ENCODE measurements at regions not wholly inside any gene's neighbourhood (a gene's known extent, or its start where the extent isn't known, plus 50 kb on each side); places are given as distances from the start of the nearest gene placed in this dataset.

DNA sequence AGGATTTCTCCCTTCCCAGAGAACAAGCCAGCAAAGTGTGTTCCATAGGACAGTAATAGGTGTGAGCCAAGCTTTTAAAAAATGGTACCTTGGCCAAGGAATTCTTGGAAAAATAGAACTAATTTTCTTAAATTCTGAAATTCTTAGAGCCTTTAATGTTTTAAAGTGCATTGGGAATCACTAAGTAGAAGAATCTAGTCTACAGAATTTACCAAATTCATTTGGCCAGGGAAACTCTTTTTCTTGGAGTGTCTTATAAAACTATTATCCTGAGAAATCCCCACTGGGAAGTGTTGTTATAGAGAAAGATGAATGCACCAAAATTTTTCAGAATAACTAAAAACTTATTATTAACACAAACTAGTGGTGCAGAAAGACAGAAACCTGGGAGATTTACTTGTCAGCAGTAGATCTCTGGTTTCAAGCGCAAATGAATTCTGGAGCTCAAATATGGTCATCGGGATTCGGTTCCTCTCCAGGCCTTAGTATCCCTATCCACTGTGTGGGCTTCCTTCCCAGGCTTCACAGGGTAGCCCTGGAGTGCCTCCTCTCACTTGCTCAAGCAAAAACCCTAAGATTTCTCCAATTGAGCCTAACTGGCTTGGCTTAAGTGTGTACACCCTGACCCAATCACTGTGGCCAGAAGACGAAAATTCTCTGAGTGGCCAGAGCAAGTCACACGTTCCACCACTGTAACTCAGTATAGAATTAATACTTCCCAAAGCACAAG is 217.8 kb downstream of the CHD9NB start:
- TF ChIP-seq JUN (CRISPR knock-in tag; IDR thresholded peaks at IDR 0.05), result no peak
- no peak for TF ChIP-seq NR1H2 (CRISPR knock-in tag; IDR thresholded peaks at IDR 0.05)

DNA sequence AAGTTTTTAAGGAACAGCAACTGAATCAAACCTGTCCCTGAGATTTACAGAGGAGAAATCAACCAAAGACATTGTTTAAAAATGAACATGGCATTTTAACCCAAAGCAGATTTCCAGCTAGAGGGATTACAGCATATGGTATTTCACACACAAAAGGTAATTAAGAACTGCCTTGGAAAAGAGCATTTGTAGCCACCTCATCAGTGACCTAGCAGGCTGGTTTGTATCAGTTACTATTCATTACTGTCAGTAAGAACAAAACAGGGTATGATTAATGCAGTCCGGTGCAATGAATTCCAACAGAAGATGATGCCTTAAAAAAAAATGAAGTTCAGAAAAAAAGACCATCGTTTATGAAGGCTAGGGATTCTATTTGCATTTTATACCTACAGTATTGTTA is 219.9 kb downstream of the CHD9NB start:
- H3K27me3 Mint-ChIP-seq (ENCODE audit: low read depth), result no peaks in the 10 kb centered on the region
- CTCF ChIA-PET, result interaction anchor here (2.3 kb wide), 1 partner anchor 763 kb away, joined by 6 read pairs; no protein-coding TSS in a partner anchor
- ATAC-seq, result no peak

More for the DNA sequence above, 217.8 kb downstream of the CHD9NB start:
- ChIA-PET POLR2A (no interaction called here), CTCF (no interaction called here)
- H3K4me3 Mint-ChIP-seq, result no peak overlapping the region
- no peak for DNase-seq (ENCODE audit: low spot score)
- H3K27me3 Mint-ChIP-seq (ENCODE audit: low read depth), result no peaks in the 10 kb centered on the region
- H3K36me3 Mint-ChIP-seq, result no peaks in the 10 kb centered on the region
- H3K4me1 Mint-ChIP-seq, result no peaks in the 10 kb centered on the region
- H3K9me3 Mint-ChIP-seq, result no peaks in the 10 kb centered on the region
- no peak overlapping the region for H3K27ac Mint-ChIP-seq
- ATAC-seq, result no peak

More for the DNA sequence above, 219.9 kb downstream of the CHD9NB start:
- no peak overlapping the region for H3K27ac Mint-ChIP-seq
- POLR2A ChIA-PET, result no interaction called here
- no peaks in the 10 kb centered on the region for H3K4me1 Mint-ChIP-seq
- DNase-seq (ENCODE audit: low spot score), result no peak
- H3K9me3 Mint-ChIP-seq, result no peaks in the 10 kb centered on the region
- no peaks in the 10 kb centered on the region for H3K36me3 Mint-ChIP-seq
- H3K4me3 Mint-ChIP-seq, result no peak overlapping the region
- TF ChIP-seq PRRX2 (CRISPR knock-in tag; IDR thresholded peaks at IDR 0.05) (no peak), GABPB1 (CRISPR knock-in tag; IDR thresholded peaks at IDR 0.05) (no peak), EMX1 (CRISPR knock-in tag; IDR thresholded peaks at IDR 0.05) (no peak), ZNF263 (CRISPR knock-in tag; IDR thresholded peaks at IDR 0.05; ENCODE audit: low read depth) (no peak), TEAD4 (CRISPR knock-in tag; IDR thresholded peaks at IDR 0.05) (no peak), ZNF396 (CRISPR knock-in tag; IDR thresholded peaks at IDR 0.05; ENCODE audit: borderline replicate concordance) (no peak), HMGA2 (CRISPR knock-in tag; IDR thresholded peaks at IDR 0.05) (no peak)
- TF ChIP-seq, protein P1, sequence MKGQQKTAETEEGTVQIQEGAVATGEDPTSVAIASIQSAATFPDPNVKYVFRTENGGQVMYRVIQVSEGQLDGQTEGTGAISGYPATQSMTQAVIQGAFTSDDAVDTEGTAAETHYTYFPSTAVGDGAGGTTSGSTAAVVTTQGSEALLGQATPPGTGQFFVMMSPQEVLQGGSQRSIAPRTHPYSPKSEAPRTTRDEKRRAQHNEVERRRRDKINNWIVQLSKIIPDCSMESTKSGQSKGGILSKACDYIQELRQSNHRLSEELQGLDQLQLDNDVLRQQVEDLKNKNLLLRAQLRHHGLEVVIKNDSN (CRISPR knock-in tag; IDR thresholded peaks at IDR 0.05), result no peak
- TF ChIP-seq, protein P2, sequence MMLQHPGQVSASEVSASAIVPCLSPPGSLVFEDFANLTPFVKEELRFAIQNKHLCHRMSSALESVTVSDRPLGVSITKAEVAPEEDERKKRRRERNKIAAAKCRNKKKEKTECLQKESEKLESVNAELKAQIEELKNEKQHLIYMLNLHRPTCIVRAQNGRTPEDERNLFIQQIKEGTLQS (CRISPR knock-in tag; conservative IDR thresholded peaks at IDR 0.05), result no peak
- TF ChIP-seq, protein P3, sequence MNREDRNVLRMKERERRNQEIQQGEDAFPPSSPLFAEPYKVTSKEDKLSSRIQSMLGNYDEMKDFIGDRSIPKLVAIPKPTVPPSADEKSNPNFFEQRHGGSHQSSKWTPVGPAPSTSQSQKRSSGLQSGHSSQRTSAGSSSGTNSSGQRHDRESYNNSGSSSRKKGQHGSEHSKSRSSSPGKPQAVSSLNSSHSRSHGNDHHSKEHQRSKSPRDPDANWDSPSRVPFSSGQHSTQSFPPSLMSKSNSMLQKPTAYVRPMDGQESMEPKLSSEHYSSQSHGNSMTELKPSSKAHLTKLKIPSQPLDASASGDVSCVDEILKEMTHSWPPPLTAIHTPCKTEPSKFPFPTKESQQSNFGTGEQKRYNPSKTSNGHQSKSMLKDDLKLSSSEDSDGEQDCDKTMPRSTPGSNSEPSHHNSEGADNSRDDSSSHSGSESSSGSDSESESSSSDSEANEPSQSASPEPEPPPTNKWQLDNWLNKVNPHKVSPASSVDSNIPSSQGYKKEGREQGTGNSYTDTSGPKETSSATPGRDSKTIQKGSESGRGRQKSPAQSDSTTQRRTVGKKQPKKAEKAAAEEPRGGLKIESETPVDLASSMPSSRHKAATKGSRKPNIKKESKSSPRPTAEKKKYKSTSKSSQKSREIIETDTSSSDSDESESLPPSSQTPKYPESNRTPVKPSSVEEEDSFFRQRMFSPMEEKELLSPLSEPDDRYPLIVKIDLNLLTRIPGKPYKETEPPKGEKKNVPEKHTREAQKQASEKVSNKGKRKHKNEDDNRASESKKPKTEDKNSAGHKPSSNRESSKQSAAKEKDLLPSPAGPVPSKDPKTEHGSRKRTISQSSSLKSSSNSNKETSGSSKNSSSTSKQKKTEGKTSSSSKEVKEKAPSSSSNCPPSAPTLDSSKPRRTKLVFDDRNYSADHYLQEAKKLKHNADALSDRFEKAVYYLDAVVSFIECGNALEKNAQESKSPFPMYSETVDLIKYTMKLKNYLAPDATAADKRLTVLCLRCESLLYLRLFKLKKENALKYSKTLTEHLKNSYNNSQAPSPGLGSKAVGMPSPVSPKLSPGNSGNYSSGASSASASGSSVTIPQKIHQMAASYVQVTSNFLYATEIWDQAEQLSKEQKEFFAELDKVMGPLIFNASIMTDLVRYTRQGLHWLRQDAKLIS (CRISPR knock-in tag; IDR thresholded peaks at IDR 0.05; ENCODE audit: borderline replicate concordance), result no peak
- TF ChIP-seq, protein P4, sequence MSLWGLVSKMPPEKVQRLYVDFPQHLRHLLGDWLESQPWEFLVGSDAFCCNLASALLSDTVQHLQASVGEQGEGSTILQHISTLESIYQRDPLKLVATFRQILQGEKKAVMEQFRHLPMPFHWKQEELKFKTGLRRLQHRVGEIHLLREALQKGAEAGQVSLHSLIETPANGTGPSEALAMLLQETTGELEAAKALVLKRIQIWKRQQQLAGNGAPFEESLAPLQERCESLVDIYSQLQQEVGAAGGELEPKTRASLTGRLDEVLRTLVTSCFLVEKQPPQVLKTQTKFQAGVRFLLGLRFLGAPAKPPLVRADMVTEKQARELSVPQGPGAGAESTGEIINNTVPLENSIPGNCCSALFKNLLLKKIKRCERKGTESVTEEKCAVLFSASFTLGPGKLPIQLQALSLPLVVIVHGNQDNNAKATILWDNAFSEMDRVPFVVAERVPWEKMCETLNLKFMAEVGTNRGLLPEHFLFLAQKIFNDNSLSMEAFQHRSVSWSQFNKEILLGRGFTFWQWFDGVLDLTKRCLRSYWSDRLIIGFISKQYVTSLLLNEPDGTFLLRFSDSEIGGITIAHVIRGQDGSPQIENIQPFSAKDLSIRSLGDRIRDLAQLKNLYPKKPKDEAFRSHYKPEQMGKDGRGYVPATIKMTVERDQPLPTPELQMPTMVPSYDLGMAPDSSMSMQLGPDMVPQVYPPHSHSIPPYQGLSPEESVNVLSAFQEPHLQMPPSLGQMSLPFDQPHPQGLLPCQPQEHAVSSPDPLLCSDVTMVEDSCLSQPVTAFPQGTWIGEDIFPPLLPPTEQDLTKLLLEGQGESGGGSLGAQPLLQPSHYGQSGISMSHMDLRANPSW (CRISPR knock-in tag; conservative IDR thresholded peaks at IDR 0.05; ENCODE audit: low read depth), result no peak
- TF ChIP-seq, protein P5, sequence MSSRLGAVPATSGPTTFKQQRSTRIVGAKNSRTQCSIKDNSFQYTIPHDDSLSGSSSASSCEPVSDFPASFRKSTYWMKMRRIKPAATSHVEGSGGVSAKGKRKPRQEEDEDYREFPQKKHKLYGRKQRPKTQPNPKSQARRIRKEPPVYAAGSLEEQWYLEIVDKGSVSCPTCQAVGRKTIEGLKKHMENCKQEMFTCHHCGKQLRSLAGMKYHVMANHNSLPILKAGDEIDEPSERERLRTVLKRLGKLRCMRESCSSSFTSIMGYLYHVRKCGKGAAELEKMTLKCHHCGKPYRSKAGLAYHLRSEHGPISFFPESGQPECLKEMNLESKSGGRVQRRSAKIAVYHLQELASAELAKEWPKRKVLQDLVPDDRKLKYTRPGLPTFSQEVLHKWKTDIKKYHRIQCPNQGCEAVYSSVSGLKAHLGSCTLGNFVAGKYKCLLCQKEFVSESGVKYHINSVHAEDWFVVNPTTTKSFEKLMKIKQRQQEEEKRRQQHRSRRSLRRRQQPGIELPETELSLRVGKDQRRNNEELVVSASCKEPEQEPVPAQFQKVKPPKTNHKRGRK (CRISPR knock-in tag; IDR thresholded peaks at IDR 0.05; ENCODE audit: borderline replicate concordance), result no peak

All from WTC11 (cell line).